Thoracic aorta (tissue), 2 donors: ENCODE measurements at regions not wholly inside any gene's neighbourhood (a gene's known extent, or its start where the extent isn't known, plus 50 kb on each side); places are given as distances from the start of the nearest gene placed in this dataset.

Experiments used
- ATAC-seq: fragments of 150-250 bp; one replicate; pipeline ENCODE4 v1.8.0; 2017; ENCODE audit warnings: low read depth; ENCODE audit not compliant: insufficient number of reproducible peaks, low FRiP score
- DNase-seq: peaks from one replicate; pipeline ENCODE4 v3.0.0-alpha.2; 2020; ENCODE audit warnings: low spot score
- H3K27ac ChIP-seq, 2 donors: fragments of 200-600 bp; sonication (generic); 1 replicate in 1 of 2; 2 replicates in 1 of 2; pipeline ENCODE4 v1.5.1; 2016; ENCODE audit warnings: mild to moderate bottlenecking in 2 of 2, moderate library complexity in 2 of 2
- H3K27me3 ChIP-seq: fragments of 200-600 bp; sonication (generic); replicated peaks from 2 replicates; pipeline ENCODE4 v1.6.0; 2016; ENCODE audit warnings: mild to moderate bottlenecking; ENCODE audit not compliant: insufficient read depth
- H3K36me3 ChIP-seq: fragments of 200-600 bp; sonication (generic); one replicate; pipeline ENCODE4 v1.5.1; 2016
- H3K4me1 ChIP-seq, 2 donors: fragments of 200-600 bp; sonication (generic); 1 replicate in 1 of 2; 2 replicates in 1 of 2; pipeline versions ENCODE4 v1.5.1 to v1.6.0; 2016; ENCODE audit warnings: low read depth in 2 of 2, mild to moderate bottlenecking in 1 of 2; ENCODE audit not compliant: control insufficient read depth in 1 of 2
- H3K4me3 ChIP-seq: fragments of 200-600 bp; sonication (generic); 2 replicates; pipeline ENCODE4 v1.5.1; 2016; ENCODE audit warnings: mild to moderate bottlenecking
- H3K9me3 ChIP-seq: fragments of 200-600 bp; sonication (generic); 2 replicates; pipeline ENCODE4 v1.5.1; 2016
- CTCF ChIP-seq: fragments of 200-600 bp; sonication (generic); IDR thresholded peaks from one replicate; pipeline ENCODE4 v1.5.1; 2019; ENCODE audit warnings: antibody characterized with exemption

DNA sequence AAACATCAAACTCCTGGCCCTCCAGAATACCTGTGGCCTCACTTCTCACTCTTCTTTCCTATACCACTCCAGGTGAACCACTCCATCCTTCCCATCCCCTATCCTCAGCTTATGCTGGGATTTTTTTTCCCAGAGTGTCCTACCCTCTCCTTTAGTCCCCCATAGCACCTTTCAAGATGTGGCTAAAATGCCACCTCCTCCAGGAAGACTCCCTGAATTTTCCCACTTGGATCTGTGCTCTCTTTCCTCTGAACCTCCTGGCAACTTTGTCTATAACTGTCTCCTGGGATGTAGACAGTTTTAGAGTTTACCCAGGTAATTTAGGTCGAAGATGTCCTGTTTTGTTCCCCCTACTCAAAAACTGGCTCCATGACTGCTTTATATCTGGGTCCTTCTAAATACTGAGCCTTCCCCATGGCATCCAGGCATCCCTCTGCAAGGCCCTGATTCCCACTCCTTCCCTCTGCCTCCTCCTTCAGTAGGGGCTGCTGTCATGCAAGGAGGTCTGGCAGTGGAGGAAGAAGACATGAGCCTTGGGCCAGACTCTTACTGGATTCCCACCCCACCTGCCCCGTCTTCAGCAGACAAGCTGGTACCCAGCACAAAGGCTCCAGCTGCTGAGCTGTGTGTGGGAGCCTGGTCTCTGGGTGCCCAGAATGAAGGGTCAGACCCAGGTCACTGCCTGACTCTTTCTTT is 161.5 kb downstream of the SMAD6 start:
- H3K36me3 ChIP-seq, result no peaks in the 10 kb centered on the region
- H3K27me3 ChIP-seq, result no peaks in the 10 kb centered on the region
- no peak overlapping the region for H3K27ac ChIP-seq
- TF ChIP-seq CTCF, result no peak
- no peaks in the 10 kb centered on the region for H3K9me3 ChIP-seq
- DNase-seq, result no peak
- no peak for ATAC-seq
- H3K4me1 ChIP-seq, result peaks cover 0 to 11% of the 10 kb centered on the region in 2 donors
- no peak overlapping the region for H3K4me3 ChIP-seq

GRCh38 chr15:66864086-66864830 is 162.2 kb downstream of the SMAD6 start:
- DNase-seq (no peak), ATAC-seq (no peak)
- Histone ChIP-seq H3K9me3 (no peaks in the 10 kb centered on the region), H3K27ac (no peak overlapping the region), H3K4me3 (no peak overlapping the region), H3K4me1 (peaks cover 0 to 11% of the 10 kb centered on the region in 2 donors), H3K36me3 (no peaks in the 10 kb centered on the region), H3K27me3 (no peaks in the 10 kb centered on the region)
- no peak for TF ChIP-seq CTCF

DNA sequence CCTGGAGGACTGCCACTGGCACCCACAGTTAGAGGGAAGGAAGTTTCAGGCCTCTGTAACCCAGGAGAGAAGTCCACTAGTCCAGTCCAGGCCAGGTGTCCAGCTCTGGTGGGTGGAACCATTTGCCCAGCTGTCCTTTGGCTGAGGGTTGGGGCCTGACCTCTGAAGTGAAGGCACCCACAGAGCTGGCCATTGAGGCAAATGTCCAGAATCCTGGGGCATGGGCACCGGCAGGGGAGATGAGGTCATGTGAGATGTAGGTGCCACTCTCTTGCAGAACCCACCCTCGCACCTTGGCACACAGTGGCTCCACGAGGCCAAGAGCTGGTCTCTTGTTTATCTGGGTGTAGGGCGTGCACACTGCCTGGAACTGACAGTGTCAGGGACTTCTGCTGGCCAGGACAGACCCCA is 162.8 kb downstream of the SMAD6 start:
- TF ChIP-seq CTCF, result no peak
- Histone ChIP-seq H3K4me3 (no peak overlapping the region), H3K27ac (no peak overlapping the region), H3K9me3 (no peaks in the 10 kb centered on the region), H3K4me1 (peaks cover 0 to 11% of the 10 kb centered on the region in 2 donors), H3K36me3 (no peaks in the 10 kb centered on the region), H3K27me3 (no peaks in the 10 kb centered on the region)
- ATAC-seq, result no peak
- DNase-seq, result no peak

DNA sequence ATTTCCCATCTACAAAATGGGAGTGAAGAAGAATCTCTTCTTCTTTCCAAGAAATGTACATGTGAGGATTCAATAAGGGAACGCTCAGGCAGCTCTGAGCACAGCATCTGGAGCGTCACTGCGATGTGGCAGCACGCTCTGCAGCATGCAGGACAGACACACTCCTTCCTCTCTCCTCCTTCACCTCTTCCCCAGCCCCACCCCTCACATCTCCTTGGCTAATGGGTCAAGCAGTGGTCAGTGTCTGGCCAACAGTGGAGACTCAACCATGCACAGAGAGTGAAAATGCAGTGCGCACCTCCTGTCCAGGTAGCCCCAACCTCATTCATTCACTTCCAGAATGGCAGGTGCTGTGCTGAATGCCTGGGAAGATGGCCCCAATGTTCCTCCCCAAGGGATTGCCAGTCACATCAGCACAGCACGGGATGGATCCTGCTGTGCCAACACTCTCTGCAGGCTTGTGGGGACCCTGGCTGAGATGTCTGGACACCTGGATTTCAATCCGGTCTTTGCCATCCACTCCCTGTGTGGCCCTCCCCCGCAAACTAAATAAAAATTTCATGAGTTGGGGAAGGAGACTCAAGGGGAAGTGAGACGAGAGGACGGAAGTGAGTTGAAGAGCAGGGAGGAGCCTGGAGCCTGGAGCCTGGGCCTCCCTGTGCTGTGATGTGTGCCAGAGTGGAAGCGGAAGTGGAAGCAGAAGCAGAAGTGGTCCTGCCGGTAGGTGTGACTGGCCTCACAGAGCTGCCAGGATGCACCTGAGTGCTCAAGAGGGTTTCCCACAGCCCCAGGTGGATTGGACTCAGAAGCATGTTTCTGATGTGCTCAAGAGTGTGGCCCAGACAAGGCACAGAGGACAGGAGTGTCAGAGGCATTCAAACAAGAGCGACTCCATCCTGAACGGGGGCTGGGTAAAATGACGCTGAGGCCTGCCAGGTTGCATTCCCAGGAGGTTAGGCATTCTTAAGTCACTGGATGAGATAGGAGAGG is 163.9 kb downstream of the SMAD6 start:
- Histone ChIP-seq H3K4me3 (no peak overlapping the region), H3K27ac (no peak overlapping the region), H3K36me3 (no peaks in the 10 kb centered on the region), H3K27me3 (no peaks in the 10 kb centered on the region), H3K4me1 (peaks cover 0 to 8% of the 10 kb centered on the region in 2 donors), H3K9me3 (no peaks in the 10 kb centered on the region)
- no peak for ATAC-seq
- no peak for DNase-seq
- TF ChIP-seq CTCF, result no peak

- TF ChIP-seq CTCF, result no peak
- Histone ChIP-seq H3K36me3 (no peaks in the 10 kb centered on the region), H3K27me3 (no peaks in the 10 kb centered on the region), H3K27ac (no peak overlapping the region), H3K4me3 (no peak overlapping the region), H3K9me3 (no peaks in the 10 kb centered on the region), H3K4me1 (peaks cover 0 to 5% of the 10 kb centered on the region in 2 donors)
- no peak for DNase-seq
- ATAC-seq, result no peak
Measured at GRCh38 chr15:66866656-66867055, 164.6 kb downstream of the SMAD6 start.
